Osteocyte (in vitro differentiated cells): ENCODE measurements at regions not wholly inside any gene's neighbourhood (a gene's known extent, or its start where the extent isn't known, plus 50 kb on each side); places are given as distances from the start of the nearest gene placed in this dataset.

ENCODE experiments used
- DNase-seq: peaks from one replicate; pipeline ENCODE4 v3.0.0; 2021; ENCODE audit warnings: mixed read lengths; ENCODE audit not compliant: unreplicated experiment; ENCODE audit errors: extremely low spot score
- H3K27ac Mint-ChIP-seq: one replicate; pipeline ENCODE4 v1.8.0; 2021; ENCODE audit warnings: mild to moderate bottlenecking, mixed read lengths; ENCODE audit not compliant: unreplicated experiment
- H3K27me3 Mint-ChIP-seq: one replicate; pipeline ENCODE4 v1.8.0; 2021; ENCODE audit warnings: mixed read lengths; ENCODE audit not compliant: unreplicated experiment
- H3K36me3 Mint-ChIP-seq: one replicate; pipeline ENCODE4 v1.8.0; 2021; ENCODE audit warnings: mixed read lengths; ENCODE audit not compliant: unreplicated experiment
- H3K4me1 Mint-ChIP-seq: one replicate; pipeline ENCODE4 v1.8.0; 2021; ENCODE audit warnings: mixed read lengths; ENCODE audit not compliant: unreplicated experiment
- H3K4me3 Mint-ChIP-seq: one replicate; pipeline ENCODE4 v1.8.0; 2021; ENCODE audit warnings: mild to moderate bottlenecking, moderate library complexity, mixed read lengths; ENCODE audit not compliant: unreplicated experiment
- H3K9me3 Mint-ChIP-seq: one replicate; pipeline ENCODE4 v1.8.0; 2021; ENCODE audit warnings: mixed read lengths; ENCODE audit not compliant: unreplicated experiment
- TF ChIP-seq, protein P1 (sequence below): fragments of 200-600 bp; sonication (generic); IDR thresholded peaks from 2 replicates; pipeline ENCODE4 v1.5.0; 2021; ENCODE audit warnings: antibody characterized with exemption, mild to moderate bottlenecking, moderate library complexity

DNA sequence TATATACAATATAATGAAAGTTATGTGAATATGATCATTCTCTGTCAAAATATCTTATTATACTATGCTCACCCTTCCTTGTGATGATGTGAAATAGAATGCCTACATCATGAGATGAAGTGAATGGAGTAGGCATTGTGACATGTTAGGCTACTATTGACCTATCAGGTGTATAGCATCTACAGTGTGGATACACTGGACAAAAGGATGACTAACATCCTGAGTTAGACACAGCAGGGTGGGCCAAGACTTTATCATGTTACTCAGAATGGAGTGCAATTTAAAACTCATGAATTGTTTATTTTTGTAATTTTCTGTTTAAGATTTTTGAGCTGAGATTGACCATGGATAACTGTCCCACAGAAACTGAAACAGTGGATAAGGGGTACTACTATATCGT lies 53.4 kb upstream of the NAV3 start:
- H3K4me1 Mint-ChIP-seq = no peaks in the 10 kb centered on the region
- peaks cover 4% of the 10 kb centered on the region for H3K27me3 Mint-ChIP-seq
- no peak overlapping the region for H3K4me3 Mint-ChIP-seq
- no peak overlapping the region for H3K27ac Mint-ChIP-seq
- no peaks in the 10 kb centered on the region for H3K9me3 Mint-ChIP-seq
- DNase-seq = no peak
- H3K36me3 Mint-ChIP-seq = no peaks in the 10 kb centered on the region
- TF ChIP-seq, protein P1, sequence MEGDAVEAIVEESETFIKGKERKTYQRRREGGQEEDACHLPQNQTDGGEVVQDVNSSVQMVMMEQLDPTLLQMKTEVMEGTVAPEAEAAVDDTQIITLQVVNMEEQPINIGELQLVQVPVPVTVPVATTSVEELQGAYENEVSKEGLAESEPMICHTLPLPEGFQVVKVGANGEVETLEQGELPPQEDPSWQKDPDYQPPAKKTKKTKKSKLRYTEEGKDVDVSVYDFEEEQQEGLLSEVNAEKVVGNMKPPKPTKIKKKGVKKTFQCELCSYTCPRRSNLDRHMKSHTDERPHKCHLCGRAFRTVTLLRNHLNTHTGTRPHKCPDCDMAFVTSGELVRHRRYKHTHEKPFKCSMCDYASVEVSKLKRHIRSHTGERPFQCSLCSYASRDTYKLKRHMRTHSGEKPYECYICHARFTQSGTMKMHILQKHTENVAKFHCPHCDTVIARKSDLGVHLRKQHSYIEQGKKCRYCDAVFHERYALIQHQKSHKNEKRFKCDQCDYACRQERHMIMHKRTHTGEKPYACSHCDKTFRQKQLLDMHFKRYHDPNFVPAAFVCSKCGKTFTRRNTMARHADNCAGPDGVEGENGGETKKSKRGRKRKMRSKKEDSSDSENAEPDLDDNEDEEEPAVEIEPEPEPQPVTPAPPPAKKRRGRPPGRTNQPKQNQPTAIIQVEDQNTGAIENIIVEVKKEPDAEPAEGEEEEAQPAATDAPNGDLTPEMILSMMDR = no peak

DNA sequence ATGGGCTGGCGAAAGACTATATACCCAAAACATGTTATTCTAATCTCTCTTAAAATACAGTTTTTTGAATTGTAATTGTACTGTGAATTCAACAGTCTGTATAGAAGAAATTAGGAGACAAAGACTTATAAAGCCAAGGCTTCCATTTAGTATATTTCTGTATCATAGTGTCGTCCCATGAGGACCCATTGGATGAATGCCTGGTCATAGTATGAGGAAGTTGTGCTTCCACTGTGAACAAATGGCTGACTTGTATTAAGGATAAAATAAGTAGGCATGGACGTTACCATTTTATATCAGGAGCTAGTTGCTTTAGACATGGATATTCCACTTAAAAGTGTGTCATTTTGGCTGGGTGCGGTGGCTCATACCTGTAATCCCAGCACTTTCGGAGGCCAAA lies 55.9 kb upstream of the NAV3 start:
- H3K4me3 Mint-ChIP-seq = no peak overlapping the region
- TF ChIP-seq, protein P1 = no peak
- DNase-seq = no peak
- no peaks in the 10 kb centered on the region for H3K4me1 Mint-ChIP-seq
- H3K27me3 Mint-ChIP-seq = peaks cover 5% of the 10 kb centered on the region
- H3K9me3 Mint-ChIP-seq = no peaks in the 10 kb centered on the region
- no peak overlapping the region for H3K27ac Mint-ChIP-seq
- no peaks in the 10 kb centered on the region for H3K36me3 Mint-ChIP-seq

- H3K27ac Mint-ChIP-seq = no peak overlapping the region
- H3K9me3 Mint-ChIP-seq = no peaks in the 10 kb centered on the region
- DNase-seq = no peak
- H3K4me1 Mint-ChIP-seq = no peaks in the 10 kb centered on the region
- TF ChIP-seq, protein P1 = no peak
- H3K4me3 Mint-ChIP-seq = no peak overlapping the region
- H3K36me3 Mint-ChIP-seq = no peaks in the 10 kb centered on the region
- peaks cover 5% of the 10 kb centered on the region for H3K27me3 Mint-ChIP-seq
These were observed 57.9 kb upstream of the NAV3 start for GRCh38 chr12:77772676-77773298.

GRCh38 chr12:77768558-77768957 lies 62.1 kb upstream of the NAV3 start:
- TF ChIP-seq, protein P1 = no peak
- Mint-ChIP-seq H3K27me3 (peaks cover 21% of the 10 kb centered on the region), H3K9me3 (no peaks in the 10 kb centered on the region), H3K4me1 (no peaks in the 10 kb centered on the region), H3K27ac (no peak overlapping the region), H3K4me3 (no peak overlapping the region), H3K36me3 (no peaks in the 10 kb centered on the region)
- no peak for DNase-seq

GRCh38 chr12:77767756-77768343 lies 62.8 kb upstream of the NAV3 start:
- H3K4me3 Mint-ChIP-seq = no peak overlapping the region
- TF ChIP-seq, protein P1 = no peak

More at GRCh38 chr12:77767756-77768343, 62.8 kb upstream of the NAV3 start:
- no peak for DNase-seq
- H3K27me3 Mint-ChIP-seq = peaks cover 26% of the 10 kb centered on the region
- no peaks in the 10 kb centered on the region for H3K4me1 Mint-ChIP-seq
- no peaks in the 10 kb centered on the region for H3K9me3 Mint-ChIP-seq
- no peak overlapping the region for H3K27ac Mint-ChIP-seq
- no peaks in the 10 kb centered on the region for H3K36me3 Mint-ChIP-seq
